ENCODE measurements at regions not wholly inside any gene's neighbourhood (a gene's known extent, or its start where the extent isn't known, plus 50 kb on each side); places are given as distances from the start of the nearest gene placed in this dataset.

- Mint-ChIP-seq H3K27me3 (no peaks in the 10 kb centered on the region), H3K27ac (no peak overlapping the region), H3K9me3 (peaks cover 4% of the 10 kb centered on the region), H3K4me3 (no peak overlapping the region), H3K36me3 (no peaks in the 10 kb centered on the region), H3K4me1 (no peaks in the 10 kb centered on the region)
- ATAC-seq: no peak
Measured at GRCh38 chr7:153446490-153446889, 605.7 kb upstream of the DPP6 start.

GRCh38 chr7:153447011-153447410 lies 605.2 kb upstream of the DPP6 start:
- H3K27me3 Mint-ChIP-seq: no peaks in the 10 kb centered on the region
- no peaks in the 10 kb centered on the region for H3K36me3 Mint-ChIP-seq
- no peak for ATAC-seq
- H3K4me1 Mint-ChIP-seq: no peaks in the 10 kb centered on the region
- H3K27ac Mint-ChIP-seq: no peak overlapping the region
- no peak overlapping the region for H3K4me3 Mint-ChIP-seq
- peaks cover 4% of the 10 kb centered on the region for H3K9me3 Mint-ChIP-seq

GRCh38 chr7:153452661-153453060 lies 599.5 kb upstream of the DPP6 start:
- ATAC-seq: no peak
- peaks cover 8% of the 10 kb centered on the region for H3K9me3 Mint-ChIP-seq
- no peaks in the 10 kb centered on the region for H3K27me3 Mint-ChIP-seq
- H3K4me3 Mint-ChIP-seq: no peak overlapping the region
- no peaks in the 10 kb centered on the region for H3K36me3 Mint-ChIP-seq
- no peak overlapping the region for H3K27ac Mint-ChIP-seq
- no peaks in the 10 kb centered on the region for H3K4me1 Mint-ChIP-seq

- H3K4me1 Mint-ChIP-seq: no peaks in the 10 kb centered on the region
- no peak for ATAC-seq
- no peaks in the 10 kb centered on the region for H3K36me3 Mint-ChIP-seq
- no peak overlapping the region for H3K4me3 Mint-ChIP-seq
- H3K27me3 Mint-ChIP-seq: no peaks in the 10 kb centered on the region
- H3K9me3 Mint-ChIP-seq: peaks cover 9% of the 10 kb centered on the region
- no peak overlapping the region for H3K27ac Mint-ChIP-seq
Measured at GRCh38 chr7:153454306-153454705, 597.9 kb upstream of the DPP6 start.

GRCh38 chr7:153457746-153458145 lies 594.5 kb upstream of the DPP6 start:
- H3K36me3 Mint-ChIP-seq: no peaks in the 10 kb centered on the region
- peaks cover 14% of the 10 kb centered on the region for H3K9me3 Mint-ChIP-seq
- H3K4me1 Mint-ChIP-seq: no peaks in the 10 kb centered on the region
- no peak for ATAC-seq
- H3K27me3 Mint-ChIP-seq: no peaks in the 10 kb centered on the region
- no peak overlapping the region for H3K4me3 Mint-ChIP-seq
- no peak overlapping the region for H3K27ac Mint-ChIP-seq

- no peaks in the 10 kb centered on the region for H3K27me3 Mint-ChIP-seq
- ATAC-seq: no peak
- H3K9me3 Mint-ChIP-seq: peaks cover 10% of the 10 kb centered on the region
- H3K36me3 Mint-ChIP-seq: no peaks in the 10 kb centered on the region
- H3K4me1 Mint-ChIP-seq: no peaks in the 10 kb centered on the region
- H3K27ac Mint-ChIP-seq: no peak overlapping the region
- H3K4me3 Mint-ChIP-seq: no peak overlapping the region
Measured at GRCh38 chr7:153470004-153470671, 582.1 kb upstream of the DPP6 start.

- Mint-ChIP-seq H3K27ac (no peak overlapping the region), H3K9me3 (peaks cover 8% of the 10 kb centered on the region), H3K4me1 (no peaks in the 10 kb centered on the region), H3K27me3 (no peaks in the 10 kb centered on the region), H3K36me3 (no peaks in the 10 kb centered on the region), H3K4me3 (no peak overlapping the region)
- ATAC-seq: no peak
Measured at GRCh38 chr7:153472516-153472915, 579.7 kb upstream of the DPP6 start.

- no peak overlapping the region for H3K27ac Mint-ChIP-seq
- no peaks in the 10 kb centered on the region for H3K36me3 Mint-ChIP-seq
- peaks cover 8% of the 10 kb centered on the region for H3K9me3 Mint-ChIP-seq
- no peaks in the 10 kb centered on the region for H3K27me3 Mint-ChIP-seq
- H3K4me3 Mint-ChIP-seq: no peak overlapping the region
- no peaks in the 10 kb centered on the region for H3K4me1 Mint-ChIP-seq
- ATAC-seq: no peak
Measured at GRCh38 chr7:153473185-153473584, 579.0 kb upstream of the DPP6 start.

GRCh38 chr7:153475239-153475638 lies 577.0 kb upstream of the DPP6 start:
- H3K36me3 Mint-ChIP-seq: no peaks in the 10 kb centered on the region
- H3K27ac Mint-ChIP-seq: no peak overlapping the region
- H3K27me3 Mint-ChIP-seq: no peaks in the 10 kb centered on the region
- peaks cover 14% of the 10 kb centered on the region for H3K9me3 Mint-ChIP-seq
- ATAC-seq: no peak
- H3K4me3 Mint-ChIP-seq: no peak overlapping the region
- H3K4me1 Mint-ChIP-seq: no peaks in the 10 kb centered on the region

GRCh38 chr7:153476166-153476565 lies 576.0 kb upstream of the DPP6 start:
- Mint-ChIP-seq H3K36me3 (no peaks in the 10 kb centered on the region), H3K27me3 (no peaks in the 10 kb centered on the region), H3K27ac (no peak overlapping the region), H3K9me3 (peaks cover 8% of the 10 kb centered on the region), H3K4me1 (no peaks in the 10 kb centered on the region), H3K4me3 (no peak overlapping the region)
- no peak for ATAC-seq

- H3K27ac Mint-ChIP-seq: no peak overlapping the region
- no peak for ATAC-seq
- H3K4me3 Mint-ChIP-seq: no peak overlapping the region
- no peaks in the 10 kb centered on the region for H3K4me1 Mint-ChIP-seq
- H3K36me3 Mint-ChIP-seq: no peaks in the 10 kb centered on the region
- H3K9me3 Mint-ChIP-seq: peaks cover 4% of the 10 kb centered on the region
- no peaks in the 10 kb centered on the region for H3K27me3 Mint-ChIP-seq
Measured at GRCh38 chr7:153496257-153496656, 555.9 kb upstream of the DPP6 start.

GRCh38 chr7:153503093-153503492 lies 549.1 kb upstream of the DPP6 start:
- H3K4me1 Mint-ChIP-seq: no peaks in the 10 kb centered on the region
- no peaks in the 10 kb centered on the region for H3K27me3 Mint-ChIP-seq
- peaks cover 3% of the 10 kb centered on the region for H3K9me3 Mint-ChIP-seq
- H3K36me3 Mint-ChIP-seq: no peaks in the 10 kb centered on the region
- ATAC-seq: no peak
- no peak overlapping the region for H3K27ac Mint-ChIP-seq
- H3K4me3 Mint-ChIP-seq: no peak overlapping the region

GRCh38 chr7:153504288-153505075 lies 547.7 kb upstream of the DPP6 start:
- Mint-ChIP-seq H3K27ac (no peak overlapping the region), H3K9me3 (peaks cover 3% of the 10 kb centered on the region), H3K4me3 (no peak overlapping the region), H3K27me3 (no peaks in the 10 kb centered on the region), H3K36me3 (no peaks in the 10 kb centered on the region), H3K4me1 (no peaks in the 10 kb centered on the region)
- no peak for ATAC-seq

GRCh38 chr7:153507885-153508284 lies 544.3 kb upstream of the DPP6 start:
- H3K27me3 Mint-ChIP-seq: no peaks in the 10 kb centered on the region
- no peaks in the 10 kb centered on the region for H3K9me3 Mint-ChIP-seq
- H3K4me1 Mint-ChIP-seq: no peaks in the 10 kb centered on the region
- H3K27ac Mint-ChIP-seq: no peak overlapping the region
- no peak overlapping the region for H3K4me3 Mint-ChIP-seq
- no peaks in the 10 kb centered on the region for H3K36me3 Mint-ChIP-seq
- no peak for ATAC-seq

GRCh38 chr7:153509768-153510167 lies 542.4 kb upstream of the DPP6 start:
- H3K4me1 Mint-ChIP-seq: no peaks in the 10 kb centered on the region
- H3K4me3 Mint-ChIP-seq: no peak overlapping the region
- H3K9me3 Mint-ChIP-seq: no peaks in the 10 kb centered on the region
- H3K27ac Mint-ChIP-seq: no peak overlapping the region
- ATAC-seq: no peak
- no peaks in the 10 kb centered on the region for H3K36me3 Mint-ChIP-seq
- H3K27me3 Mint-ChIP-seq: no peaks in the 10 kb centered on the region

GRCh38 chr7:153510674-153511073 lies 541.5 kb upstream of the DPP6 start:
- Mint-ChIP-seq H3K4me1 (no peaks in the 10 kb centered on the region), H3K27me3 (no peaks in the 10 kb centered on the region), H3K36me3 (no peaks in the 10 kb centered on the region), H3K27ac (no peak overlapping the region), H3K9me3 (no peaks in the 10 kb centered on the region), H3K4me3 (no peak overlapping the region)
- no peak for ATAC-seq
